ENCODE measurements at regions not wholly inside any gene's neighbourhood (a gene's known extent, or its start where the extent isn't known, plus 50 kb on each side); places are given as distances from the start of the nearest gene placed in this dataset.

DNA sequence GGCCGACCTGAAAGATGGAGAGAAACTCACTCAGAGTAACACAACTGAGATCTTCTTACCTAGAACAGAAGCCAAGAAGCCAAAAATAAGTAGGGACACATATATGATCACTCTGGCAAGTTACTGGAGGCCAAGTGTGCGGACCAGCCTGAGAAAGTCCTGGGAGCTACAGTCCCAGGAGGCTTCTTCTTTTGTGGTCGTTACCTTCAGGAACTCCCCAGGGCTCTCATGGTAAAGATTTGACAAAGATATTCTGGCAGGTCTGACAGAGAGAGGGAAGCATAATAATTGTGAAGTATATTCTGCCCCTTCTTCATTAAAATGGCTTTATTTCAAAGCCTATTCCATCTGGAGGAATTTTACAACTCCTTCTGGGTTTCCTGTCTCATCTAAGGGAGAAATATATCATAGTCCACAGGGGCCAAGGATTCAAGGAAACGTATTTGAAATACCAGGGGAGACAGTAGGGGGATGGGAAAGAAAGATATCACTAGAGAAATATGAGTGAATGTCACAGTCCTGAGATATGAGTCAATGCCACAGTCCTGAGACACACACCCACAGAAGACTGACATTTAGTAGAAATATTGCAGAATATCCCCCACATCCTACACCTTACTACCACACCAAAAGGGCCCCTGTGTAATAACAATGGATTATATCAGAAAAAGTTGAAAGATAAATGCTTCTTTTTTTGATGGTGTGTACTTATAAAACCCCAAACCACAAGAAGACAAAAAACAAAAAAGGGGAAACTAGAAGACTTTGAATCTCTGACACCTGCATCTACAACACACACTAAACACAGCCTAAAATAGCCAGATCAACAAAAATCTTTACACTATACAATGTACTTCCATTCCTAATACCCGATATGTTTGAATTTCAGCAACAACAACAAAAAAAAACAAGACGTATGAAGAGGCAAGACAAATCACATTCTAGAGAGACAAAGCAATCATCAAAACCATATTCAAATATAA, 594.2 kb upstream of the NRG3 start:
- TF ChIP-seq, protein P1, sequence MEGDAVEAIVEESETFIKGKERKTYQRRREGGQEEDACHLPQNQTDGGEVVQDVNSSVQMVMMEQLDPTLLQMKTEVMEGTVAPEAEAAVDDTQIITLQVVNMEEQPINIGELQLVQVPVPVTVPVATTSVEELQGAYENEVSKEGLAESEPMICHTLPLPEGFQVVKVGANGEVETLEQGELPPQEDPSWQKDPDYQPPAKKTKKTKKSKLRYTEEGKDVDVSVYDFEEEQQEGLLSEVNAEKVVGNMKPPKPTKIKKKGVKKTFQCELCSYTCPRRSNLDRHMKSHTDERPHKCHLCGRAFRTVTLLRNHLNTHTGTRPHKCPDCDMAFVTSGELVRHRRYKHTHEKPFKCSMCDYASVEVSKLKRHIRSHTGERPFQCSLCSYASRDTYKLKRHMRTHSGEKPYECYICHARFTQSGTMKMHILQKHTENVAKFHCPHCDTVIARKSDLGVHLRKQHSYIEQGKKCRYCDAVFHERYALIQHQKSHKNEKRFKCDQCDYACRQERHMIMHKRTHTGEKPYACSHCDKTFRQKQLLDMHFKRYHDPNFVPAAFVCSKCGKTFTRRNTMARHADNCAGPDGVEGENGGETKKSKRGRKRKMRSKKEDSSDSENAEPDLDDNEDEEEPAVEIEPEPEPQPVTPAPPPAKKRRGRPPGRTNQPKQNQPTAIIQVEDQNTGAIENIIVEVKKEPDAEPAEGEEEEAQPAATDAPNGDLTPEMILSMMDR (IDR thresholded peaks at IDR 0.05; ENCODE audit: control extremely low read depth in 1 of 3, insufficient read depth in 1 of 3, low read depth in 1 of 3, low read length in 3 of 3) = no peak
- TF ChIP-seq POLR2A (IDR thresholded peaks at IDR 0.05; ENCODE audit: control extremely low read depth in 1 of 2, low read depth in 2 of 2, low read length in 2 of 2) (no peak), MAFK (IDR thresholded peaks at IDR 0.05; ENCODE audit: low read depth, low read length) (no peak), EP300 (IDR thresholded peaks at IDR 0.05; ENCODE audit: borderline replicate concordance in 1 of 2, low read depth in 2 of 2, low read length in 2 of 2) (no peak), NANOG (IDR thresholded peaks at IDR 0.05; ENCODE audit: insufficient read depth, low read depth, low read length, poor library complexity, severe bottlenecking) (no peak)
